Activated B cell treated with CpG ODN at 0.5 μM for 24 hours (primary cell): ENCODE measurements at regions not wholly inside any gene's neighbourhood (a gene's known extent, or its start where the extent isn't known, plus 50 kb on each side); places are given as distances from the start of the nearest gene placed in this dataset.

Experiments used
- ATAC-seq: fragments of 200-7000 bp; cut with Tn5 transposase; one replicate; pipeline ENCODE4 v1.10.0; 2021; ENCODE audit warnings: low read depth, mild to moderate bottlenecking, moderate library complexity
- CTCF ChIA-PET: fragments of 350-600 bp; sonication (Branson Sonifier 250); formaldehyde crosslinking; loops from one replicate; lab custom pipeline; 2021; ENCODE audit warnings: antibody characterized with exemption; lab: Charles Lee
- POLR2A ChIA-PET: fragments of 350-600 bp; sonication (Branson Sonifier 250); formaldehyde crosslinking; loops from one replicate; lab custom pipeline; 2021; ENCODE audit warnings: antibody characterized with exemption; lab: Charles Lee
- DNase-seq: peaks from one replicate; pipeline ENCODE4 v3.0.0; 2022
- H3K27ac Mint-ChIP-seq: one replicate; pipeline ENCODE4 v1.8.0; 2020; ENCODE audit warnings: mixed read lengths
- H3K27me3 Mint-ChIP-seq: one replicate; pipeline ENCODE4 v1.8.0; 2021; ENCODE audit warnings: mixed read lengths
- H3K36me3 Mint-ChIP-seq: one replicate; pipeline ENCODE4 v1.8.0; 2021; ENCODE audit warnings: low read depth, mixed read lengths
- H3K4me1 Mint-ChIP-seq: one replicate; pipeline ENCODE4 v1.8.0; 2021; ENCODE audit warnings: mixed read lengths
- H3K4me3 Mint-ChIP-seq: one replicate; pipeline ENCODE4 v1.8.0; 2020; ENCODE audit warnings: mild to moderate bottlenecking, mixed read lengths
- H3K9me3 Mint-ChIP-seq: one replicate; pipeline ENCODE4 v1.8.0; 2020; ENCODE audit warnings: mixed read lengths
- CTCF ChIP-seq: fragments of 200-600 bp; IDR thresholded peaks from one replicate; pipeline ENCODE4 v1.8.0; 2022; ENCODE audit warnings: antibody characterized with exemption, mild to moderate bottlenecking
- intact Hi-C: fragments of 100-400 bp; cut with micrococcal nuclease; formaldehyde crosslinking; loops from one replicate; pipeline ENCODE4 v1.15.1; 2024

GRCh38 chr11:37087650-37088572 is 489.9 kb upstream of the RAG2 start:
- no peak for DNase-seq
- TF ChIP-seq CTCF: no peak
- no peaks in the 10 kb centered on the region for H3K36me3 Mint-ChIP-seq
- H3K27ac Mint-ChIP-seq: no peak overlapping the region
- no peak overlapping the region for H3K4me3 Mint-ChIP-seq
- POLR2A ChIA-PET: no interaction called here
- no peaks in the 10 kb centered on the region for H3K27me3 Mint-ChIP-seq
- H3K4me1 Mint-ChIP-seq: no peaks in the 10 kb centered on the region
- no peaks in the 10 kb centered on the region for H3K9me3 Mint-ChIP-seq
- CTCF ChIA-PET: no interaction called here
- intact Hi-C loops: no loop called here
- no peak for ATAC-seq

GRCh38 chr11:37078521-37078920 is 480.5 kb upstream of the RAG2 start:
- Mint-ChIP-seq H3K4me3 (no peak overlapping the region), H3K9me3 (no peaks in the 10 kb centered on the region), H3K27ac (no peak overlapping the region), H3K36me3 (no peaks in the 10 kb centered on the region), H3K27me3 (no peaks in the 10 kb centered on the region), H3K4me1 (no peaks in the 10 kb centered on the region)
- ChIA-PET CTCF (no interaction called here), POLR2A (no interaction called here)
- DNase-seq (no peak), ATAC-seq (no peak)
- no peak for TF ChIP-seq CTCF
- intact Hi-C loops: no loop called here

- H3K27me3 Mint-ChIP-seq: no peaks in the 10 kb centered on the region
- no peaks in the 10 kb centered on the region for H3K4me1 Mint-ChIP-seq
- H3K4me3 Mint-ChIP-seq: no peak overlapping the region
- DNase-seq (no peak), ATAC-seq (no peak)
- no peaks in the 10 kb centered on the region for H3K36me3 Mint-ChIP-seq
- POLR2A ChIA-PET: no interaction called here
- no peaks in the 10 kb centered on the region for H3K9me3 Mint-ChIP-seq
- TF ChIP-seq CTCF: no peak
- CTCF ChIA-PET: no interaction called here
- no peak overlapping the region for H3K27ac Mint-ChIP-seq
- intact Hi-C loops: no loop called here
Measured at GRCh38 chr11:37076866-37077265, 478.8 kb upstream of the RAG2 start.

- POLR2A ChIA-PET: no interaction called here
- intact Hi-C loops: no loop called here
- Mint-ChIP-seq H3K4me1 (no peaks in the 10 kb centered on the region), H3K27me3 (no peaks in the 10 kb centered on the region), H3K36me3 (no peaks in the 10 kb centered on the region), H3K9me3 (peaks cover 4% of the 10 kb centered on the region), H3K27ac (no peak overlapping the region), H3K4me3 (no peak overlapping the region)
- TF ChIP-seq CTCF: no peak
- ATAC-seq (no peak), DNase-seq (no peak)
- CTCF ChIA-PET: no interaction called here
Measured at GRCh38 chr11:37072538-37073055, 474.6 kb upstream of the RAG2 start.

- Mint-ChIP-seq H3K4me1 (no peaks in the 10 kb centered on the region), H3K9me3 (no peaks in the 10 kb centered on the region), H3K27me3 (no peaks in the 10 kb centered on the region), H3K4me3 (no peak overlapping the region), H3K36me3 (no peaks in the 10 kb centered on the region), H3K27ac (no peak overlapping the region)
- intact Hi-C loops: no loop called here
- ATAC-seq: no peak
- no peak for TF ChIP-seq CTCF
- ChIA-PET CTCF (no interaction called here), POLR2A (no interaction called here)
- DNase-seq: no peak
Measured at GRCh38 chr11:37050311-37050710, 452.3 kb upstream of the RAG2 start.
